Activated CD8-positive, alpha-beta memory T cell treated with anti-CD3 and anti-CD28 coated beads for 4 hours (primary cell): ENCODE measurements at regions not wholly inside any gene's neighbourhood (a gene's known extent, or its start where the extent isn't known, plus 50 kb on each side); places are given as distances from the start of the nearest gene placed in this dataset.

ENCODE experiments used
- DNase-seq, 2 donors: peaks; one replicate each; pipeline ENCODE4 v3.0.0-alpha.2; 2020; ENCODE audit warnings: low read depth in 2 of 2

DNA sequence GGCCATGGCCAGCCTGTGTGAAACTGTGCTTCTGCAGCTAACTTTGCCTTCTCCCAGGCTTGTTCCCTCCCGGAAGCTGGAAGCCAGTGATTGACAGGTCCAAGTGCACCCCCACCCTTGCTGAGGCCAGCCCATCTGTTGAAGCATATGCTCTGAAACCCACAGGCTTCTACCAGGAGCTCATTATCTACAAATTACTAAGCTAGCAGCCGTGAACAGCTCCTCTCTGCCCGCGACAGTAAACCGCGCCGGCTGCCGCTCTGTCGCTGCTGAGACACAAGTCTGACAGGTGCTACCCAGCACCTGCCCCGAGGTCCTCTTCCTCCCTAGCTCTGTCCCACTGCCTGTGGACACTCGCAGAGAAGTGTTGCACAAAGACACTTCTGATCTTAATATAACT, 490.9 kb downstream of the GADD45G start:
- DNase-seq = no peak

DNA sequence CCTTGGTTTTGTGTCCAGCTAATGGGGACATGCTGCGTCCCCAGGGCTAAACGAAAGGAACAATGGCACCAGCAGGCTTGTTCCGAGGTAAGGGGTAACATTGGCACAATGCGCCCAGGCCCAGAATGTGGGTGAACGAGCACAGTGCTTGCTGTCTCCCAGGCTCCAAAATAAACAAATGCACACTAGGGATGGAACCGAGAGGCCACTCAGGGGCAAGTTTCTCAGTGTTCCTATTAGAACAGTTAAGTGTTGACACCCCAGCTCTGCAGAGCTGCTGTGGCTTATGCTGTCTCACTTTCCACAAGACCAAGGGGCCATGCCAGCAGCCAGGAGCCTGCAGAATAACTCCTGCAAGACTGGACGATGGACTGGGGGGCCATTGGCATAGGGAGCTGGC, 492.4 kb downstream of the GADD45G start:
- DNase-seq = no peak

DNA sequence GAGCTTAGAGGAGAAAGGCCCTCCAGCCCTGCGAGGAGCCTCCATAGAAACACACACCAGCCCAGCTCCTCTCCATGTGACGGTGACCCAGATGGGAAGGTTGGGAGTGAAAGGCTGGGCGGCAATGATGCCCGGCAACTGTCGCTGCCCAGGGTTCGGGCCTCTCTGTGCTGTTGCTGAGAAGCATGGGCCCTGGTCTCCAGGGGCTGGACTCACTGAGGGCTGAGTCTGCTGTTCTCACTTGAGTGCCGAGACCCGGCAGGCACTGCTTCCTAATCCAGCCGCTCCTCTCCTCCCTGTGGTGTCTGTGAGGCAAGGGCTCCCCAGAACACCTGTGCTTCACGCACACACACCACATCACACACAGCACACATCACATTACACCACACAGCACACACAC, 493.6 kb downstream of the GADD45G start:
- DNase-seq = no peak

DNA sequence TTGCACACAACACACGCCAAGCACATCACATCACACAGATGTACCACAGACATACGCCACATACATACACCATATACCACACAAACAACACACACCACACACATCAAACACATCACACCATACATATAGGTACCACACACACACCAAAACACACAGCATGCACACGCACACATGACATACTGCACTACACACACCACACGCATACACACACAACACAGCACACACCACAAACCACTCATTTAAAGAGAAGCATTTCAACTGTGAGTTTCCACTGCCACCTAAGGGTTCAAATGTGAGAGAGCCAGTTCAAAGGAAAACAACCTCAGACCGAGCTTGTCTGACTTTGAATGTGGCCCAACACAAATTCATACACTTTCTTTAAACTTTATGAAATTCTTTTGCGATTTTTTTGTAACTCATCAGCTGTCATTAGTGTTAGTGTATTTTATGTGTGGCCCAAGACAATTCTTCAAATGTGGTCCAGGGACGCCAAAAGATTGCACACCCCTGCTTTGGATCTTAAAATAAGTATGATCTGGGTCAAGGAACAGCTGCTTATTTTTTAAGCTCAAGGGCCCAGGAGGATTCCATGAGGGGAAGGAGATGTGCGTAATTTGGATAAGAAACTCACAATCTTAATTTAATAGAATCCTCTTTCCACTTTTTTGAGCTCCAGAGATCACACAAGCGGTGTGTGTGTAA, 494.6 kb downstream of the GADD45G start:
- no peak for DNase-seq

DNA sequence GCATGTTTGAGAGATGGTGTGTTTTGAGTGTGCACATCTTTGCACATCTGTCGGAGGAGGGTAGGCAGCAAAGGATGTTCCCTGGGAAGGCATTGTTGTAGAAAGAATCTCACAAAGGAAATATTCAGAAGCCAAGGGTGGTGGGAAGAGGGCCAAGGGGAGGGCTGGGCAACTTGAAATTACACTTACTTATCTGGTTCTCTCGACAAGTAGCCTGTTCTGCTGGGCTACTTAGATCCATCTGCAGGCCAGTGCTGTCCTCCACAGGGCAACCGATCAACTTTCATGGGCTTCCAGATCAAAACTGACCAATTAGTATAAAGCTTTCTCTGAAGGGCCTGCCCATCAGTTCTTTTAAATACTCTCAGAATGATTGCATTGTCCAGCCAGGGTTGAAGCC, 495.2 kb downstream of the GADD45G start:
- no peak for DNase-seq

DNA sequence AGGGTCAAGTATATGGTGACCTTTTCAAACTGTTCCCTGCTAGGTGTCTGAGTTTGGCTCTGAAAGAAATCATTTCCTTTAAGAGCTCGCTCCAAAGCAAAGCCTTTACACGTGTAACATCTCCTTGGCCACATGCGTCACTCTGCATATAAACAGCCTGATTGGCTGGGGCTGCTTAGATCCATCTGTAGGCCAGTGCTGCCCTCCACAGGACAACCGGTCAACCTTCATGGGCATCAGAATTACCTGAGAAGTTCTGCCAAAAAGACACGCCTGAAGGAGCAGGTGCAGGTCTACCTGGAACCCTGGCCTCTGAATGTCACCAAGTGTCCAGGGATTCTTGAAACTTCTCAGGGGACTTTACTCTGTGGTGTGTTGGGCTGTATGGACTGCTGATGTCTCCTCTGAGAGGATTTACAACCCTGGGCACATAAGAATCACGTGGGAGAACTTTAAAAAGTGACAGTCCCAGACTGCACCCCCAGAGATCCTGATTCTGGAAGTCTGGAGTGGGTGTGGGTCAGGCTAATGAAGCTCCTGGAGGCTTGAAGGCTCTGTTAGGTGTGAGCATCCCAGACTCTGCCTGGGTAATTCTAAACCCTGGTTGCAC, 497.6 kb downstream of the GADD45G start:
- peak; percentile 33 to 61 for DNase-seq

DNA sequence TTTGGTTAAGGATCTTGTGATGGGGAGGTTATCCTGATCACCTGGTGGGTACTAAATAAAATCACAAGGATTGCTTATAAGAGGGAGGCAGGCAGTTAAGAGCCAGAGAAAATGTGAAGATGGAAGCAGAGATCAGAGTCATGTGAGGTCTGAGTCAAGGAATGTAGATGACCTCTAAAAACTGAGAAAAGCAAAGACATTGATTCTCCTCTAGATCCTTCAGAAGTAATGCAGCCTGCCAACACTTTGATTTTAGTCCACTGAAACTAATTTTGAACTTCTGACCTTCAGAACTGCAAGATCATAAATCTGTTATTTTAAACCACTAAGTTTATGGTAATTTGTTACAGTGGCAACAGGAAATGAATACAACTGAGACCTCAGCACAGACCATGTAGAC, 499.0 kb downstream of the GADD45G start:
- no peak for DNase-seq

DNA sequence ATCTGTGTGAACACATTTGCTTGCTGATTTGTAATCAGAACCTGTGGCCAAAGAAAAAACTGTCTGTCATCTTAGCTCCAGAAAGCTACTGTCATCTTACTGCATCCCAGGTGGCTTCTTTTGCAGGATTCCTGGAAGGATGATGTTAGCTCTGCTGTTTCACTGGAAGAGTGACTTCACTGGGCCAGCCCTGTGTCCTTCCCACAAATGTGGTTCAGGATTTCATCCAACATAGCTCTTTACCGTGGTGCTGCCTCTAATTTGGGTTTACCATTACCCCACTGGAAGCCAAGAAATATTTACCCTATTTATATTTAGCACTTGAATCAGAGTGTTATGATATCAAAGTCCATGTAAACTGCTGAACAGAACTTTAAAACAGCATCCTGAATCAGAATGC, 501.0 kb downstream of the GADD45G start:
- DNase-seq = no peak

DNA sequence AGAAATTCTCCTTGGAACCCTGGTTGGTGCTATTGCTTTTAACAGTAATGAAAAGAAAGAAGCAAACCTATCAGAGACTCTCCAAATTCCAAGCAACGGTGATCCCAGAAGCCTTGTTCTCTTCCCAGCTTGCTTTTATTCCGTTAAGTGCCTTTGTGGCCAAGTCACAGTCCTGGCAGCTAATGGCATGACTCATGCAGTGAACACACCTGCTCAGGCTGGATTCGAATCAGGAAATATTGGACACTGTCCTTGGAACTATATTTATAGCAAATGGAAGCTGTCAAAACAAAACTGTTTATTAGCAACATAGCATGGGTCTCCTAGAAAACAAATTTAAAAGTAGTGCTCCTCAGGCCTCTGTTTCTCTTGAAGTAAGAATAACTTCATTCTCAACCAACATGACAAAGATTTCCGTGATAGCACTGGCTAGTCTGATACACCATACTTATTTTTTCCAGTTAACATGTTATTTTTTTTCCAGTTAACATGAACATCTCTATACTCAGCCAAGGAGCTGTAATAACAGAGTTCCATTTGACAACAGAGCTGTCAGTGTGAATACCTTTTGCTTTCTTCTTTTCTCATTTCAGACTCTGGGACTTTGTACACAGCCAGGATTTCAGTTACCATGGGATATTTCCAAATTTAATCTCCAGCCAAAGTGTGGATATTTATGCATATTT, 502.4 kb downstream of the GADD45G start:
- no peak for DNase-seq

DNA sequence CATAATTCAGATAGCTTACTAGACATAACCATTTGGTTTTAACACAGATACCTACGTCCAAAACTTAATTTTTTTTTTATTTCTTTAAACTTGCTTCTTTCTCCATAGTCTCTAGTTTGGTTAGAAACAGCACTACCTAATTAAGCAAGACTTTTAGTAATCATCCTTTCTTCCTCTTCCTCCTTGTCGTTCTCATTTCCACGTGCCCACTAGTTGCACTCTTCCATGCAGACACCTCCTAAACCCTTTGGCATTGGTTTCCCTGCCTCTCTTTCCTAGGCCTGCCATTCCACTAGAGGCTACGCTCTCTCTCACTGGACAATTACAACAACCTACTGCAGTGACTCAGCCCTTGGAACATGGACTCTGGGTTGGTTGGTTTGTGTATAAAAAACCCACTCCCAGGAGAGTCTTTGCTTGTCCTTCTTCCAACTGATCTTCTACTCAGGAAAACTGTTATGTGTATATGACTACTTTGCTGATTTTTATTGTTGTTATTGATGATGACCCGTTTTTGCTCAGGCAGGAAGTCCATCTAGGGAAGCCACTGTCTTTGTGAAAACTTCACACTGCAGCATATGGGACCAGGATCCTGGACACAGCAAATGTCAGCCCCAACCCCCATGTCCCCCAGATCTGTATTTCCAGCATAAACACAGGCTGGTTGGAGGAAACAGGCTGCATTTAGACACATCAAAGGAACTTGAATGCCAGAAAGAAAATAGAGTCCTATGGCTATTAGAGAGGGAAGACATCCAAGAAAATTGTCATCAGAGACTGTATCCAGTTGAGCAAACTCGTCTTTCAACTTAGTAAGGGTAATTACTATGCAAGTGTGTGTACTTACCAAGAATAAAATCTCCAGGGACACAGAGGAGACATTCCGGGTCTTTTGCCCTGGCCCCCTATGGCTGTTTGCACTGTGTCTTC, 503.2 kb downstream of the GADD45G start:
- DNase-seq = no peak

DNA sequence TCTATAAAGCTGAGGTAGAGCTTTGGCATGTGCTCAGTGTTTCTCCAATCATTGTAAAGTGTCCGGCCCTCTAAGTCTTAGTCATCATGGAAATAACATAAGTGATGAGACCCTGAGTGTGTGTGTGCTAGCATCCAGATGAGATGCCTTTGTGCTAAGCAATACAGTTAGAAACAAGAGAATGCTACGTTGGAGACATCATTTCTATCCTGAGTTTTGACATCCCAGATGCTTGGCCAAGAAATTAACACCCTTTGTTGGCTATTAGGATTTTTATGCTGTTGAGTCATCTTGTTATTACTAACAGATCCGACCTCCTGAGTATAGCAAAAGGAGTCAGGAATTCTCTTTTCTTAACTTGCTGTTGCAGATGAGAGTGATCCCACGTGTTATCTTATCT, 508.0 kb downstream of the GADD45G start:
- no peak for DNase-seq

DNA sequence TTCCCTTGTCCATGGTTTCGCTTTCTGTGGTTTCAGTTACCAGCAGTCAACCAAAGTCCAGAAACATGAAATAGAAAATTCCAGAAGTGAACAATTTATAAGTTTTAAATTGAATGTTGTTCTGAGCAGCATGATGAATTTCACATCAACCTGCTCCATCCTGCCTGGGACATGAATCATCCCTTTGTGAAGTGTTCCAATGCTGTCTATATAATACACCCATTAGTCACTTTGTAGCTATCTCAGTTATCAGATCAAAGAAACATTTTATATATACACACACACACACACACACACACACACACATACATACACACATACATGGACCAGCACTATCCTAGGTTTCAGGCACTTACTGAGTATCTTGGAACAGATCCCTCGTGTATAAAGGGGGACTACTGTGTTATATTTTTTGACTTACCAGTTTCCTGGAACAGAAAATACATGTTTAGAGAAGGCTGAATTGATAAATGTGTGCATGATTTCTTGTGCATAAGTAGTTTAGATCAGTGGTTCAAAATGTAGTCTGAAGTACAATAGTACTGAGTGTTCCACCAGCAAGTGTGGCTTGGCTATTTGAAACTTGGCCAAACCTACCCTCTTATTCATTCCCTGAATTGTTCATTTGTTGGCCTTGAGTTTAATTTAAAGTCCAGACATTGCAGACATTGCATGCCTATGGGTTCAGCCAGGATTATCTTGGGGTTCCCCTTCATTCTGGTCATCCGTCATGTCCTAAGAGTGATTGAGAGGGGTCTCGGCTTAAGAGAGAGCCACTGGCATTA, 510.0 kb downstream of the GADD45G start:
- no peak for DNase-seq

DNA sequence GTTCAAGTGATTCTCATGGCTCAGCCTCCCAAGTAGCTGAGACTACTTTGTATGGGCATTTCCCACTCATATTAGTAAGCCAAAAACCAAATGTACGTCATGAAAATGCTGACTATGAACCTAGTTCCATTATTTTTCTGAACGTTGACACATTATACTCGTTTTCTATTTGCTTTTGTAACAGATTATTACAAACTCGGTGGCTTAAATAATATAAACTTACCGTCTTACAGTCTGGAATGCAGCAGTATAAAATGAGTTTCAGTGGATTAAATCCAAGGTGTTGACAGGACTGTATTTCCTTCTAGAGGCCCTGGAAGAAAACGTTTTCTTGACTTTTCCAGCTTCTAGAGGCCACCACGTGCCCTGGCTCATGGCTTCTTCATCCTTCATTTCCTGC, 517.0 kb downstream of the GADD45G start:
- DNase-seq = no peak

DNA sequence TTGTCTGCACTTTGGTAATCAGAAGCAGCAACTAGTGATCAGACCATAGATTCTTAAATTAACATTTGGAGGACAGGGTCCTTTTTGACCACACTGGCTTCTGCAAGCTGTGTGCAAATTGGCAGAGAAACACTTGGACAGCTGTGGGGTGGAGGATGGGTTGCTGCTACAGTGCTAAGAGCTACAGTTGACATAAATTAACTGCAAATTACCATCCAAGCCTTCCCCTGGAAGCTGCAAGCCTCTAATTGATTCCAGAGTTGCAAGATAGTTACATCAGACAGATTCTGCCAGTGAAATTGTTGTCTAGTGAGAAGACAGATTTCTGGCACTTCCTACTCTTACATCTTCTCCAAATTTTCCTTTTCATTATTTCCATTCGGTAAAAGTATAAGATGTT, 517.7 kb downstream of the DIRAS2 start:
- DNase-seq = no peak

DNA sequence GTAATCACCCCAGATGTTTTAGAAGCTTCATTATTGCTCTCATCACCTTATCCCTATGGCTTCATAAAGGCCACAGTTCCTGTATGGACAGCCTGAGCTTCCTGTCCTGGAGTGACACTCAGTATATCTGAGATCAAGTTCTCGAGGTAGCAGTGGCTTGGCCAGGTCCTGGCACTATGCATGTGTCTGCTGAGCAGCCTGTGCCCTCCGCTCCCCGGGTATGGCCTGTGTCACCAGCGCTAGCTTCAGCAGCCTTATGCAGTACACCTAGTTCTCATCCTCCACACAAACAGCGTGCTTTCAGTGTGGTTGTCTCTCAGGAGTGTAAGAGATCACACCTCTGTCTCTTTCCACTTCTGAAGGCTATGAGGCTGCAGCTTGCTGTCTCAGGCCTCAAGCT, 514.7 kb downstream of the DIRAS2 start:
- no peak for DNase-seq

DNA sequence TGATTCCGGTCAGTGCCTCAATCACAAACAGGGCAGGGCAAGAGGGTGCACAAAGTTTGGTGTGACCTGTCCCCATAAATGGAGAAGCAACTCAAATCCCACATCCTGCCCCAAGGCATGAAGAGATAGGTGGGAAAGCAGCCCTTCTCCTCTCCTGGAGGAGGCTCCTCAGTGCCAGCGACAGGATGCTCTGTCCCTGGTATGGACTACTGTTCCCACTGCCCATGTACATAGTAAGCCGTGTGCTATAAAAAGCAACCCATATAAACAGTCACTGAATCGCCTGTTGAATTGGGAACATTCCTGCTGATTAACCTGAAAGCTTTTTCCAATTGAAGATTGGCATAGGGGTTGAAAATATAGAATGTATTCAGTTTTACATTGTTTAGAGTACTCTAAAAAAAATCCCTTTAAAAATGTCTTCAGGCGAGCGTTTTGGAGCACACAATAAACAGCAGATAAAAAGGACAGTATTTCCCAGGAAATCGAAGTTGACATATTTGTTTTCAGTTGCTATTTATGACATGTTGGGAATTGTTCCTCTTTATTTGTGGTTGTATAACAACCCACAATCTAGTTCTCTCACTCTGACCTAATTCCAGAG, 513.9 kb downstream of the DIRAS2 start:
- no peak for DNase-seq

DNA sequence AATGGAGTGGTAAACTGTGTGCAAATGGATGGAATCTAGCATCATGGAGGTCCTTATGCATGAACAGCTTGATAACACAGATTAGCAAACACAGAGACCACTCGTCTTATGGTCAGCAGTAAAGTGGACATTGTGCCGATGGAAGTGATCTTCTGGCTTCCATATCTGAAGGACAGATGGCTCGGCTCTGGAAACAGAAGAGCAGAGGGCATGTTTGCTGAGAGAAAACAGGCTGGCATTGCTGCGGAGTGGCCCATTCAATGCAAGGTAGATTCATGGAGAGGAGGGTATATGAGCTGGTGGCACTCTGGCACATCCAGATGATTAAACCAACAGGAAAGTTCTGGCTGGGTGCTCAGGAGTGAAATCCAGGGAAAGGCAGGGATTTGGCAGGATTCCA, 513.2 kb downstream of the DIRAS2 start:
- DNase-seq = no peak

DNA sequence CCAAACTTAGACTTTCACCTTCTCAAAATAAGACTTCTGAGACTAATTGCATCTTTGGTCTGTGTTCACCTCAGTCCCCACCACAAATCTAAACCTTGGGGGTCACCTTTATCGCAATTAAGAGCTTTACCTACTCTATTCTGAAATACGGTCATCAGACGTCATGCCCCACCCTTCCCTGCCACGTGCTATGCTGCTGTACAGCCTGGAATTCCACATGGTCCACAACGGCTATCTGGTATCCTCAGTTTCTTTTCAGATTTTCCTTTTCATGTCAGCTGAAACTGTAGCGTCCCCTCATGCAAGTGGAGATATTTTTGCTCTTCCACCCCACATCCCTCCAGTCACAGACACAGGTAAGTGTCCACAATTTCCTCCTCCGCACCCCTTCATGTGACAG, 511.1 kb downstream of the DIRAS2 start:
- DNase-seq = no peak

DNA sequence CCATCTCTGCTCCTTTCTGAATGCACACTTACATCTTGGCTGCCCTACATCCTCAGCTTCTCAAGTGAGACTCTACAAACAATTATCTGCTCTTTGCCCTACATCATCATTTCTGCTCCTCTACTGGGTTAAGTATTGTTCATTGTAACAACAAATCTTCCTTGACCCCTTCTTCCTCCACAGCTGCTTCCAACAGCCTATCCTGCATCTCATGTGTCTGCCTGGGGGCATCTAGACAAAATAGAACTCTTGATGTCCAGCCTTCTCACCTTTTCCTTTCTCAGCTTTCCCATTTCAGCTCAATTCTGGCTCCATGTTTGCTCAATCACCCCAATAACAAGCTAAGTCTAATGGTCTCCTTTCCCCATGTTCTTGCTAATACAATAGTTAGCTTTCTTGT, 509.8 kb downstream of the DIRAS2 start:
- no peak for DNase-seq

DNA sequence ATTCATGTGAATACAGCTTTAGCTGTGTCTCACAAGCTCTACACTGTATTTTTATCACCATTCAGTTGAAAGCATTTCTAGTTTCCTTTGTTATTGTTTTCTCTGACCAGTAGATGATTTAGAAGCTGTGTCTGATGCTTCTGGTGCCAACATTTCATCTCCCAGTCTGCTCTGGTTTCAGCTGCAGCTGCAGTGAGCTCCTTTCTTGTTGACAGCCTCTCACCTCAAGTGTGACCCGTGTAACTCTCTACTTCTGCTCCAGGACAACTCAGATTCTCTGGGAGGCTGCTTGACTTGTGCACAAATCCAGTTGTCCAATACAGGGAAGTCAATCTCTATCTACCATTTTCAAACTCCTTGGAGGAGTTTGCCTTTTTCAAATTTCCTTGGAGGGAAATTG, 504.8 kb downstream of the DIRAS2 start:
- no peak for DNase-seq
